ENCODE measurements at regions not wholly inside any gene's neighbourhood (a gene's known extent, or its start where the extent isn't known, plus 50 kb on each side); places are given as distances from the start of the nearest gene placed in this dataset.
"Not testable (repeated sequence)": the region's sequence is repeated elsewhere in the genome, so short reads cannot be mapped to it uniquely, and the experiment has no call there.

- DNase-seq, result not testable (repeated sequence)
Measured at GRCh38 chr5:56731473-56731872, 83.9 kb upstream of the MAP3K1 start.

GRCh38 chr5:56729488-56729887, 85.9 kb upstream of the MAP3K1 start:
- no peak for DNase-seq

- no peak for DNase-seq
Measured at GRCh38 chr5:56725711-56726411, 89.5 kb upstream of the MAP3K1 start.

- not testable (repeated sequence) for DNase-seq
Measured at GRCh38 chr5:56724857-56725256, 90.5 kb upstream of the MAP3K1 start.

GRCh38 chr5:56722317-56722716, 93.0 kb upstream of the MAP3K1 start:
- no peak for DNase-seq

- no peak for DNase-seq
Measured at GRCh38 chr5:56717253-56717987, 97.9 kb upstream of the MAP3K1 start.

- DNase-seq, result no peak
Measured at GRCh38 chr5:56715986-56716385, 99.4 kb upstream of the MAP3K1 start.

- no peak for DNase-seq
Measured at GRCh38 chr5:56712895-56713591, 102.3 kb upstream of the MAP3K1 start.

- no peak for DNase-seq
Measured at GRCh38 chr5:56710826-56711590, 104.3 kb upstream of the MAP3K1 start.

GRCh38 chr5:56706504-56706903, 108.8 kb upstream of the MAP3K1 start:
- DNase-seq, result no peak

GRCh38 chr5:56705217-56705616, 110.1 kb upstream of the MAP3K1 start:
- DNase-seq, result peak; percentile 71

- no peak for DNase-seq
Measured at GRCh38 chr5:56703952-56704351, 111.4 kb upstream of the MAP3K1 start.

GRCh38 chr5:56700711-56701110, 114.6 kb upstream of the MAP3K1 start:
- no peak for DNase-seq

GRCh38 chr5:56699538-56699937, 115.8 kb upstream of the MAP3K1 start:
- DNase-seq, result no peak

GRCh38 chr5:56698463-56699381, 116.6 kb upstream of the MAP3K1 start:
- no peak for DNase-seq

- no peak for DNase-seq
Measured at GRCh38 chr5:56696900-56697299, 118.4 kb upstream of the MAP3K1 start.

- DNase-seq, result no peak
Measured at GRCh38 chr5:56693220-56693579, 122.1 kb upstream of the MAP3K1 start.

- DNase-seq, result no peak
Measured at GRCh38 chr5:56692359-56693219, 122.8 kb upstream of the MAP3K1 start.

- no peak for DNase-seq
Measured at GRCh38 chr5:56688402-56688801, 126.9 kb upstream of the MAP3K1 start.

GRCh38 chr5:56686337-56687195, 128.8 kb upstream of the MAP3K1 start:
- no peak for DNase-seq
